ENCODE measurements at regions not wholly inside any gene's neighbourhood (a gene's known extent, or its start where the extent isn't known, plus 50 kb on each side); places are given as distances from the start of the nearest gene placed in this dataset.

DNA sequence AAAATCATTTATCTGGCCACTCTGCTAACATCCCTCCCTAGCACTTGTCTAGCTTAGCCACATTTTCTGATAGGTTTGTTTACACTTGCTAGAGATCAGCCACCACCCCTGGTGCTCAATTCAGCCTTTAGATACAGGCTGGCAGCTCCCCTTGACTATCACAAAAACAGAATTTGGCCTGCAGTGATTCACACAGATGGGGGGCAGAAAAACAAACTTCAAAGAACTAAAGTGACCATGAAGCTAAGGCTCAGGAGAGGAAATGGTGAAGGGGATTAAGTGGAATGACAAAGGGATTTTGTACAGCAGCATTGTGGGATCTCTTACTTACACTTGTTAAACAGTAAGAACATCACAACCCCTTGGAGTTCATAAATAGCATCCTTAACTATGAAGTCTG is 1718.0 kb upstream of the PCDH7 start:
- DNase-seq (ENCODE audit: low read depth in 1 of 2, low spot score in 1 of 2), result no peak
- no peak for TF ChIP-seq SPI1 (IDR thresholded peaks at IDR 0.05; ENCODE audit: borderline replicate concordance, low read depth)
- TF ChIP-seq, protein P1, sequence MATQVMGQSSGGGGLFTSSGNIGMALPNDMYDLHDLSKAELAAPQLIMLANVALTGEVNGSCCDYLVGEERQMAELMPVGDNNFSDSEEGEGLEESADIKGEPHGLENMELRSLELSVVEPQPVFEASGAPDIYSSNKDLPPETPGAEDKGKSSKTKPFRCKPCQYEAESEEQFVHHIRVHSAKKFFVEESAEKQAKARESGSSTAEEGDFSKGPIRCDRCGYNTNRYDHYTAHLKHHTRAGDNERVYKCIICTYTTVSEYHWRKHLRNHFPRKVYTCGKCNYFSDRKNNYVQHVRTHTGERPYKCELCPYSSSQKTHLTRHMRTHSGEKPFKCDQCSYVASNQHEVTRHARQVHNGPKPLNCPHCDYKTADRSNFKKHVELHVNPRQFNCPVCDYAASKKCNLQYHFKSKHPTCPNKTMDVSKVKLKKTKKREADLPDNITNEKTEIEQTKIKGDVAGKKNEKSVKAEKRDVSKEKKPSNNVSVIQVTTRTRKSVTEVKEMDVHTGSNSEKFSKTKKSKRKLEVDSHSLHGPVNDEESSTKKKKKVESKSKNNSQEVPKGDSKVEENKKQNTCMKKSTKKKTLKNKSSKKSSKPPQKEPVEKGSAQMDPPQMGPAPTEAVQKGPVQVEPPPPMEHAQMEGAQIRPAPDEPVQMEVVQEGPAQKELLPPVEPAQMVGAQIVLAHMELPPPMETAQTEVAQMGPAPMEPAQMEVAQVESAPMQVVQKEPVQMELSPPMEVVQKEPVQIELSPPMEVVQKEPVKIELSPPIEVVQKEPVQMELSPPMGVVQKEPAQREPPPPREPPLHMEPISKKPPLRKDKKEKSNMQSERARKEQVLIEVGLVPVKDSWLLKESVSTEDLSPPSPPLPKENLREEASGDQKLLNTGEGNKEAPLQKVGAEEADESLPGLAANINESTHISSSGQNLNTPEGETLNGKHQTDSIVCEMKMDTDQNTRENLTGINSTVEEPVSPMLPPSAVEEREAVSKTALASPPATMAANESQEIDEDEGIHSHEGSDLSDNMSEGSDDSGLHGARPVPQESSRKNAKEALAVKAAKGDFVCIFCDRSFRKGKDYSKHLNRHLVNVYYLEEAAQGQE (IDR thresholded peaks at IDR 0.05; ENCODE audit: insufficient replicate concordance, low read depth), result no peak
- TF ChIP-seq, protein P2, sequence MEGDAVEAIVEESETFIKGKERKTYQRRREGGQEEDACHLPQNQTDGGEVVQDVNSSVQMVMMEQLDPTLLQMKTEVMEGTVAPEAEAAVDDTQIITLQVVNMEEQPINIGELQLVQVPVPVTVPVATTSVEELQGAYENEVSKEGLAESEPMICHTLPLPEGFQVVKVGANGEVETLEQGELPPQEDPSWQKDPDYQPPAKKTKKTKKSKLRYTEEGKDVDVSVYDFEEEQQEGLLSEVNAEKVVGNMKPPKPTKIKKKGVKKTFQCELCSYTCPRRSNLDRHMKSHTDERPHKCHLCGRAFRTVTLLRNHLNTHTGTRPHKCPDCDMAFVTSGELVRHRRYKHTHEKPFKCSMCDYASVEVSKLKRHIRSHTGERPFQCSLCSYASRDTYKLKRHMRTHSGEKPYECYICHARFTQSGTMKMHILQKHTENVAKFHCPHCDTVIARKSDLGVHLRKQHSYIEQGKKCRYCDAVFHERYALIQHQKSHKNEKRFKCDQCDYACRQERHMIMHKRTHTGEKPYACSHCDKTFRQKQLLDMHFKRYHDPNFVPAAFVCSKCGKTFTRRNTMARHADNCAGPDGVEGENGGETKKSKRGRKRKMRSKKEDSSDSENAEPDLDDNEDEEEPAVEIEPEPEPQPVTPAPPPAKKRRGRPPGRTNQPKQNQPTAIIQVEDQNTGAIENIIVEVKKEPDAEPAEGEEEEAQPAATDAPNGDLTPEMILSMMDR (IDR thresholded peaks at IDR 0.05; ENCODE audit: insufficient read depth, low read length), result no peak
- no peak for TF ChIP-seq GABPA (IDR thresholded peaks at IDR 0.05; ENCODE audit: low read depth)
- no peak for TF ChIP-seq POLR2AphosphoS5 (IDR thresholded peaks at IDR 0.05; ENCODE audit: low read depth)

DNA sequence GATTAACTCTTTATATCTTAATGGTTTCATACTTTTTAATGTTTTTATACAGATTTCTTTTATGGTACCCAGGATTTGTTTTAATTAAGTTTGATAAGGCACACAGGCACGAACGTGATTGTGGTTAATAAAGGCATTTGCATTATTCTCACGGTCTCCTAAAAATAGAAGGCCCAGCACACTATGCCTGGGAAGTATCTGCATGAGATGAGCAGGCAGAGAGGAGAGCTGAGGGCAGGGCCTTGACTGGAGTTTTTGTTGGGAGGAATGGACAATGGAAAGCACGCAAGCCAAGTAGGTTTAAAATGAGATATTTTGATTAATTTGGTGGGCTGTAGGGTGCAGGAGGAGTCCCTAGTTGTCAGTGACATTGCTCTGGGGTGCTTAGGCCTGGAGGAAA is 1714.3 kb upstream of the PCDH7 start:
- Histone ChIP-seq H3K27ac (replicated peaks) (no peak overlapping the region), H3K27me3 (ENCODE audit: insufficient read depth, poor library complexity, severe bottlenecking) (no peaks in the 10 kb centered on the region), H3K4me3 (replicated peaks; ENCODE audit: insufficient read depth, low read length) (no peak overlapping the region)
- no peak for TF ChIP-seq SPI1 (IDR thresholded peaks at IDR 0.05; ENCODE audit: borderline replicate concordance, low read depth)
- no peak for TF ChIP-seq POLR2AphosphoS5 (IDR thresholded peaks at IDR 0.05; ENCODE audit: low read depth)
- TF ChIP-seq, protein P2 (IDR thresholded peaks at IDR 0.05; ENCODE audit: insufficient read depth, low read length), result no peak
- TF ChIP-seq GABPA (IDR thresholded peaks at IDR 0.05; ENCODE audit: low read depth), result no peak
- TF ChIP-seq, protein P1 (IDR thresholded peaks at IDR 0.05; ENCODE audit: insufficient replicate concordance, low read depth), result no peak
- no peak for DNase-seq (ENCODE audit: low read depth in 1 of 2, low spot score in 1 of 2)

More for the DNA sequence above, 1718.0 kb upstream of the PCDH7 start:
- Histone ChIP-seq H3K4me3 (replicated peaks; ENCODE audit: insufficient read depth, low read length) (no peak overlapping the region), H3K27ac (replicated peaks) (no peak overlapping the region), H3K27me3 (ENCODE audit: insufficient read depth, poor library complexity, severe bottlenecking) (no peaks in the 10 kb centered on the region)

DNA sequence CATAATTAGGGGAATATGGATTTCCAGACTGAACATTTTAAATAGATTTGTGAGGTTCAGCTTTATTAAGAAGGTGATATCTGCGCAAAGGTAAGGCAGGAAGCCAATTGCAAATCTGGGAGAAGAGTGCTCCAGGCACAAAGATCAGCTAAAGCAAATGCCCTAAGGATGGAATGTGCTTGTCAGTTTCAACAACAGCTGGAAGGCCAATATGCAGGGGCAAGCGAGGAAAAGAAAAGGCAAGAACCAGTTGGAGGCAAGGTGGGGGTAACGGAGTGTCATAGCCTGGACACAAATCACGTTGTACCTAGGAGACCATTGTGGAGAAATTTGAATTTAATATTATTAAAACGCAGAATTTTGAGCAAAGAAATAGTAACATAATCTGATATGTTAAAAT is 1710.3 kb upstream of the PCDH7 start:
- no peak for DNase-seq (ENCODE audit: low read depth in 1 of 2, low spot score in 1 of 2)
- H3K4me3 ChIP-seq (replicated peaks; ENCODE audit: insufficient read depth, low read length), result no peak overlapping the region
- TF ChIP-seq GABPA (IDR thresholded peaks at IDR 0.05; ENCODE audit: low read depth) (no peak), POLR2AphosphoS5 (IDR thresholded peaks at IDR 0.05; ENCODE audit: low read depth) (no peak), SPI1 (IDR thresholded peaks at IDR 0.05; ENCODE audit: borderline replicate concordance, low read depth) (no peak)
- TF ChIP-seq, protein P2 (IDR thresholded peaks at IDR 0.05; ENCODE audit: insufficient read depth, low read length), result no peak
- TF ChIP-seq, protein P1 (IDR thresholded peaks at IDR 0.05; ENCODE audit: insufficient replicate concordance, low read depth), result no peak
- no peaks in the 10 kb centered on the region for H3K27me3 ChIP-seq (ENCODE audit: insufficient read depth, poor library complexity, severe bottlenecking)
- no peak overlapping the region for H3K27ac ChIP-seq (replicated peaks)

Measured in HL-60 (cell line).